ENCODE measurements at regions not wholly inside any gene's neighbourhood (a gene's known extent, or its start where the extent isn't known, plus 50 kb on each side); places are given as distances from the start of the nearest gene placed in this dataset.
"Not testable (repeated sequence)": the region's sequence is repeated elsewhere in the genome, so short reads cannot be mapped to it uniquely, and the experiment has no call there.

GRCh38 chr9:102728946-102729345 is 266.2 kb upstream of the CYLC2 start:
- TF ChIP-seq, protein P1, sequence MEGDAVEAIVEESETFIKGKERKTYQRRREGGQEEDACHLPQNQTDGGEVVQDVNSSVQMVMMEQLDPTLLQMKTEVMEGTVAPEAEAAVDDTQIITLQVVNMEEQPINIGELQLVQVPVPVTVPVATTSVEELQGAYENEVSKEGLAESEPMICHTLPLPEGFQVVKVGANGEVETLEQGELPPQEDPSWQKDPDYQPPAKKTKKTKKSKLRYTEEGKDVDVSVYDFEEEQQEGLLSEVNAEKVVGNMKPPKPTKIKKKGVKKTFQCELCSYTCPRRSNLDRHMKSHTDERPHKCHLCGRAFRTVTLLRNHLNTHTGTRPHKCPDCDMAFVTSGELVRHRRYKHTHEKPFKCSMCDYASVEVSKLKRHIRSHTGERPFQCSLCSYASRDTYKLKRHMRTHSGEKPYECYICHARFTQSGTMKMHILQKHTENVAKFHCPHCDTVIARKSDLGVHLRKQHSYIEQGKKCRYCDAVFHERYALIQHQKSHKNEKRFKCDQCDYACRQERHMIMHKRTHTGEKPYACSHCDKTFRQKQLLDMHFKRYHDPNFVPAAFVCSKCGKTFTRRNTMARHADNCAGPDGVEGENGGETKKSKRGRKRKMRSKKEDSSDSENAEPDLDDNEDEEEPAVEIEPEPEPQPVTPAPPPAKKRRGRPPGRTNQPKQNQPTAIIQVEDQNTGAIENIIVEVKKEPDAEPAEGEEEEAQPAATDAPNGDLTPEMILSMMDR (conservative IDR thresholded peaks at IDR 0.05 in 1 of 2, IDR thresholded peaks at IDR 0.05 in 1 of 2; ENCODE audit: low read depth in 1 of 2, low read length in 2 of 2) = no peak
- no peak for TF ChIP-seq EZH2 (IDR thresholded peaks at IDR 0.05; ENCODE audit: low read length, missing control alignments)
- no peaks in the 10 kb centered on the region for H3K9me3 ChIP-seq (ENCODE audit: control insufficient read depth, insufficient read depth, low read depth, low read length)
- H3K4me2 ChIP-seq (ENCODE audit: extremely low read depth, insufficient read depth, low read length) = no peak overlapping the region
- H3K4me1 ChIP-seq (ENCODE audit: control insufficient read depth, extremely low read depth, insufficient read depth, low read length) = no peaks in the 10 kb centered on the region
- no peaks in the 10 kb centered on the region for H4K20me1 ChIP-seq (ENCODE audit: control insufficient read depth, extremely low read depth, insufficient read depth, low read length)
- no peak overlapping the region for H3K4me3 ChIP-seq (replicated peaks in 1 of 4; ENCODE audit: control extremely low read depth in 1 of 4, insufficient read depth in 1 of 4, low read depth in 3 of 4, low read length in 4 of 4)
- no peak overlapping the region for H2AFZ ChIP-seq (ENCODE audit: low read length)
- H3K36me3 ChIP-seq (ENCODE audit: control insufficient read depth, insufficient read depth, low read length) = no peaks in the 10 kb centered on the region
- no peaks in the 10 kb centered on the region for H3K79me2 ChIP-seq (ENCODE audit: control insufficient read depth, insufficient read depth, low read length)
- no peak overlapping the region for H3K27ac ChIP-seq (ENCODE audit: insufficient read depth, low read length)
- no peak for DNase-seq (ENCODE audit: low read depth in 2 of 2)
- no peak overlapping the region for H3K9ac ChIP-seq (ENCODE audit: insufficient read depth, low read length)
- no peaks in the 10 kb centered on the region for H3K27me3 ChIP-seq (ENCODE audit: control insufficient read depth, insufficient read depth, low read length)

DNA sequence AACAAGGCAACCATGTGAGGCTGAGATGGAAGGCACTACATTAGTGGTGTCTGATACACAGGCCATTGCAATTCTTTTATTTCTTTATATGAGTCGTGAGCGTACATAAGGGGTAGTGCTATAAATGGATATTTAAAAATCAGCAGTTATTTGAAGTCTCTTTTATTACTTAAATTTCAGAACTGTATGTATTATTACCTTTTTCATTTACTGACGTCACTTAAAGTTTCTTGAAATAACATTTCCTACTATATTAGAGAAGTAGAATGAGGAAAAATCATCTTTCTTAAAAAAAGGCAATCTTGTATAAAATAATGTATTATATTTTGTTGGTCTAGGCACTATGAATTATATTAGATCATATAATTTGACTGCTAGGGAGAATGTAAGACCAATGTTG is 280.9 kb upstream of the CYLC2 start:
- Histone ChIP-seq H3K9me3 (ENCODE audit: control insufficient read depth, insufficient read depth, low read depth, low read length) (no peaks in the 10 kb centered on the region), H3K27ac (ENCODE audit: insufficient read depth, low read length) (no peak overlapping the region), H2AFZ (ENCODE audit: low read length) (no peak overlapping the region), H3K79me2 (ENCODE audit: control insufficient read depth, insufficient read depth, low read length) (no peaks in the 10 kb centered on the region), H3K4me1 (ENCODE audit: control insufficient read depth, extremely low read depth, insufficient read depth, low read length) (no peaks in the 10 kb centered on the region), H3K27me3 (ENCODE audit: control insufficient read depth, insufficient read depth, low read length) (no peaks in the 10 kb centered on the region), H3K4me2 (ENCODE audit: extremely low read depth, insufficient read depth, low read length) (no peak overlapping the region), H4K20me1 (ENCODE audit: control insufficient read depth, extremely low read depth, insufficient read depth, low read length) (no peaks in the 10 kb centered on the region), H3K9ac (ENCODE audit: insufficient read depth, low read length) (no peak overlapping the region), H3K4me3 (replicated peaks in 1 of 4; ENCODE audit: control extremely low read depth in 1 of 4, insufficient read depth in 1 of 4, low read depth in 3 of 4, low read length in 4 of 4) (no peak overlapping the region), H3K36me3 (ENCODE audit: control insufficient read depth, insufficient read depth, low read length) (no peaks in the 10 kb centered on the region)
- TF ChIP-seq, protein P1 (conservative IDR thresholded peaks at IDR 0.05 in 1 of 2, IDR thresholded peaks at IDR 0.05 in 1 of 2; ENCODE audit: low read depth in 1 of 2, low read length in 2 of 2) = no peak
- TF ChIP-seq EZH2 (IDR thresholded peaks at IDR 0.05; ENCODE audit: low read length, missing control alignments) = no peak
- DNase-seq (ENCODE audit: low read depth in 2 of 2) = no peak

- not testable (repeated sequence) for H3K79me2 ChIP-seq (ENCODE audit: control insufficient read depth, insufficient read depth, low read length); H2AFZ ChIP-seq (ENCODE audit: low read length); H3K27ac ChIP-seq (ENCODE audit: insufficient read depth, low read length); H3K4me1 ChIP-seq (ENCODE audit: control insufficient read depth, extremely low read depth, insufficient read depth, low read length); H3K4me2 ChIP-seq (ENCODE audit: extremely low read depth, insufficient read depth, low read length); H3K36me3 ChIP-seq (ENCODE audit: control insufficient read depth, insufficient read depth, low read length); H3K9ac ChIP-seq (ENCODE audit: insufficient read depth, low read length); H4K20me1 ChIP-seq (ENCODE audit: control insufficient read depth, extremely low read depth, insufficient read depth, low read length); H3K9me3 ChIP-seq (ENCODE audit: control insufficient read depth, insufficient read depth, low read depth, low read length); DNase-seq (ENCODE audit: low read depth in 2 of 2); H3K4me3 ChIP-seq (replicated peaks in 1 of 4; ENCODE audit: control extremely low read depth in 1 of 4, insufficient read depth in 1 of 4, low read depth in 3 of 4, low read length in 4 of 4); H3K27me3 ChIP-seq (ENCODE audit: control insufficient read depth, insufficient read depth, low read length)
Measured at GRCh38 chr9:102712910-102713309, 282.2 kb upstream of the CYLC2 start.

DNA sequence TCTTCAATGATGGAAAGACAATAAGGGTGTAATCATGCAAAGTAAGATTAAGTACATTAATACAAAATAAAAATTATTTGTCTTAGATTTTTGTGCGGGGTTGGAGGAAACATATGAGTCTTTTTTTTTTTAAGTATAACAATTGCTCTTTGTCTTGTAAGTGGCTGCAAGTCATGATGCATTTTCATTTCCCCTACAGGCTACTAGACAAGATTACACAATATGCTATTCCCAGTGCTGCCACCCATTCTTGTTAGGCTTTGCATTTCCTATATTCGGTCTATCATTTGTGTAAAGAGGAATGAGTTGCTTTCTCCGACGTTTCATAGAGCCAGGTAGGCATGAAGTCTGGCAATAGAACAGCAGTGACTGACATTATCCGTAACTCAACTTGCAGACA is 294.2 kb upstream of the CYLC2 start:
- no peak overlapping the region for H3K4me2 ChIP-seq (ENCODE audit: extremely low read depth, insufficient read depth, low read length)
- DNase-seq (ENCODE audit: low read depth in 2 of 2) = no peak
- H3K27ac ChIP-seq (ENCODE audit: insufficient read depth, low read length) = no peak overlapping the region
- H3K27me3 ChIP-seq (ENCODE audit: control insufficient read depth, insufficient read depth, low read length) = no peaks in the 10 kb centered on the region
- no peaks in the 10 kb centered on the region for H3K9me3 ChIP-seq (ENCODE audit: control insufficient read depth, insufficient read depth, low read depth, low read length)
- no peak overlapping the region for H3K4me3 ChIP-seq (replicated peaks in 1 of 4; ENCODE audit: control extremely low read depth in 1 of 4, insufficient read depth in 1 of 4, low read depth in 3 of 4, low read length in 4 of 4)
- no peaks in the 10 kb centered on the region for H3K79me2 ChIP-seq (ENCODE audit: control insufficient read depth, insufficient read depth, low read length)
- H3K4me1 ChIP-seq (ENCODE audit: control insufficient read depth, extremely low read depth, insufficient read depth, low read length) = no peaks in the 10 kb centered on the region
- no peak overlapping the region for H3K9ac ChIP-seq (ENCODE audit: insufficient read depth, low read length)
- H4K20me1 ChIP-seq (ENCODE audit: control insufficient read depth, extremely low read depth, insufficient read depth, low read length) = no peaks in the 10 kb centered on the region
- TF ChIP-seq, protein P1 (conservative IDR thresholded peaks at IDR 0.05 in 1 of 2, IDR thresholded peaks at IDR 0.05 in 1 of 2; ENCODE audit: low read depth in 1 of 2, low read length in 2 of 2) = no peak
- TF ChIP-seq EZH2 (IDR thresholded peaks at IDR 0.05; ENCODE audit: low read length, missing control alignments) = no peak
- H3K36me3 ChIP-seq (ENCODE audit: control insufficient read depth, insufficient read depth, low read length) = no peaks in the 10 kb centered on the region
- no peak overlapping the region for H2AFZ ChIP-seq (ENCODE audit: low read length)

All from fibroblast of lung (primary cell).